ENCODE measurements at regions not wholly inside any gene's neighbourhood (a gene's known extent, or its start where the extent isn't known, plus 50 kb on each side); places are given as distances from the start of the nearest gene placed in this dataset.

DNA sequence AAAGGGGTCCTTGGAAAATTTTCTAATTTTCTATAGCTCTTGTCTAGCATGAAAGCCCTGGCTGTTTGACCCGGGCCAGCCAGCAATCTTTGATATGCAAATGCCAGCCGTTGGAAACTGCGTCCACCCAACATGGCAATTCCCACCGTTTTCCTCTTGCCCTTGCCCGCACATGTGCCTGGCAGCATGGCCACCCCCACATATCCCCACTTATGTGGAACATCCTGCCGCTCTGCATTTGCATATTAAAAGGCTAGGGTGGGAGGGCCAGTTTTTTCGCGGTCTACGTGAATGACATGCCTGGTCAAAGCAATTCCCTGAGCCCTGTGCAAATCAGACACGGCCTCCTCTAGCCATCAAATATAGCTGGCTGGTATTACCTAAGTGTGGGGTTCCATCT, 110.3 kb upstream of the TDRD3 start:
- no peak for DNase-seq

DNA sequence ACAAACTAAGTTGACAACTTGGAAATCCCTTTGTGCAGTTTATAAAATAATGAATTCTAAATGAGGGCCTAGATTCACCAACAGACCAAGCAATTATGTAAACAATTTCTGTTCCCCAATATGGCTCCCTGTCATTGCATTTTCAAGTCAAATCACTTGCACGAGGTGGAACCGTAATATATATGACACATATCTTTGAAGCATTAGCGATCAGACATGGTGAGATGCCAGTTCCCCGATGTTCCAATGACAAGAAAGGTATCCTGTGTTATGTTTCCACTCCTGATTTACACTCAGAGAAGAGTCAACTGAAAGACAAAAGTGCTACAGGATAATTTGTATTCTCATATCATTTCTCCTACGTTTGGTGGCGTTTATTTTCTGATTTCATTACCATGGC, 108.5 kb upstream of the TDRD3 start:
- no peak for DNase-seq

DNA sequence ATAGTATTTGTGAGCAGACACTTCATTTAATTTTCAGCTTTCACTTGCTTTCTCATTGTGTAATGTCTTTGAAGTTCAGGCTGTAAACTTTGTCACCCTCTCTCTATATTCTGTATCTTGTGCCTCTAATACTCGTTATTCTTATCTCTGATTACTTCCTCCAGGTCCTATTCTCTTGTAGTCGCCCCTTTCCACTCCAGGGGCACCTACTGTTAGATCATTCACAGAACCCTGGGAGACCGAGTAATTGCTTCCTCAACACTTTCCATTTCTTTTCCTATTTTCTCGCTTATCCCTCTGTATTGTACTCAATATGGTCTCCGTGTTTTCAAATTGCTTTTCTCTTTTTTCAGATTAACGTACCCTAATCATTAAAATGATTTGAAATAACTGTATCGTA, 93.9 kb upstream of the TDRD3 start:
- no peak for DNase-seq

GRCh38 chr13:60311527-60311926, 85.5 kb upstream of the TDRD3 start:
- no peak for DNase-seq

GRCh38 chr13:60312851-60313505, 84.0 kb upstream of the TDRD3 start:
- DNase-seq = peak; percentile 99

DNA sequence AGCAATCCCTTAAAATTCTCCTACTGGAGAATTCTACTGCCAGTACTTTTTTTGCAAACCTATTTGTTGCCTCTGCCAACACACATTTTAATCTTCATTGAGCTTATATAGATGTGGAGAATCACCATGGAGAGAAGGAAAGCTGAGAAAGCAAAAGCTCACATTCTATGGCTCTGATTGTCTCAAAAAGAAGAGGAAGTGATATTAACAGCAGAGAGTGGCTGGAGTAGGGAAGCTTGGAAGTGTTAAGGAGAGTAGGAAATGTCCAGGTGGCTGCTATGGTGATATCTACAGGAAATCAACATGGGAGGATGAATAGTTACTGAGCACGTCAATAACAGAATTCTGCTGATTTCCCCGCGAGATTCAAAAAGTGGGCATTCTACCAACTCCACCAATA, 78.8 kb upstream of the TDRD3 start:
- no peak for DNase-seq

- no peak for DNase-seq
Measured at GRCh38 chr13:60324131-60324530, 72.9 kb upstream of the TDRD3 start.

DNA sequence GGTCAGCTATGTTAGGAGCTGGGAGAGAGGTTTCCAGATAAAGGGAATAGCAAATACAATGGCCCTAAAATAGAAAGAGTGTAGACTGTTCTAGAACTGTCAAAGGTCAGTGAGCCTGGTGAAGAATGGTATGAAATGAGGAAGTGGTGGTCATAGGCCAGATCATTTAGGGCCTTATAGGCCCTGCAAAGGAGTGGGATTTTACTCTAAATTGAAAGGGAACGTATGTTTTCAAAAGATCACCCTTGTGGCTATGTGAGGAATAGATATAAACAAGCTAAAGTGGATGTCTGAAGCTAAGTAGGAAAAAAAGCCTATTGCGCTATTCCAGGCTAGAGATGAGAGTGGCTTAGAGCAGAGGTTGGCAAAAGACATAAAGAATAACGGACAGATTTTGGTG, 70.7 kb upstream of the TDRD3 start:
- DNase-seq = peak; percentile 9

DNA sequence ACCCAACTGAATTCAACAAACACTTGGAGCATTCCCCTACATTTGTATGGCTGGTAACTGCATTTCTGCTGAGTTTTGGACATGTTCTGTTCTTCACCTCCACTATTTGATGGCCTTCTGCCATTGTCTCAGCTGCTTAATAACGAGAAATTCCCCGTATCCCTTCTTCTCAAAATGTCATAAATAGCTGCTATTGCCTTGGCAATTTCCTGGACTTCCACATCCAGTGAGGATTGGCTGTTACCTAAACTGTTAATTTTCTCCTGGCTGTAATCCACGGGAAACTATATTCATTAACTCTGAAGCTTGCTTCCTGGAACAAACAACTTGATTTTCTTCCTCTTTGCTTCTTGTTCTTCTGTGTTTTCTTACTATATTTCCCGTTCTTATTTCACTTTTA, 69.5 kb upstream of the TDRD3 start:
- no peak for DNase-seq

DNA sequence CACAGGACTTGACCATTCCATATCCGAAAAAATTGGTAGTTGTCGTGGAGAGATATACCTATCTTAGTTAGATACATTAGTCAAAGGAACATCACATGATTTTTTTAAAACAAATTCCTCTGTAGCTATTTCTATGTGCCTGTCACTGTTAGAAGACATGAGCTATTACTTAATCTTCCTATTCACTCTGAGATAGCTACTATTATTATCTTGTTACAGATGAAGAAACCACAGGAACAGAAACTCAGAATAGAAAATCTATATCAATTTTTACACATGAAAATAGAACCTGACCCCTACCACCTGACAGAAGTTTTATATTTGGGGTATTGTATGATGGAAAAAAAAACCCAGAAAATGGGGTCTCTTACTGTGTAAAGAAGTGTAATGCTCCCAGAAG, 68.9 kb upstream of the TDRD3 start:
- DNase-seq = no peak

DNA sequence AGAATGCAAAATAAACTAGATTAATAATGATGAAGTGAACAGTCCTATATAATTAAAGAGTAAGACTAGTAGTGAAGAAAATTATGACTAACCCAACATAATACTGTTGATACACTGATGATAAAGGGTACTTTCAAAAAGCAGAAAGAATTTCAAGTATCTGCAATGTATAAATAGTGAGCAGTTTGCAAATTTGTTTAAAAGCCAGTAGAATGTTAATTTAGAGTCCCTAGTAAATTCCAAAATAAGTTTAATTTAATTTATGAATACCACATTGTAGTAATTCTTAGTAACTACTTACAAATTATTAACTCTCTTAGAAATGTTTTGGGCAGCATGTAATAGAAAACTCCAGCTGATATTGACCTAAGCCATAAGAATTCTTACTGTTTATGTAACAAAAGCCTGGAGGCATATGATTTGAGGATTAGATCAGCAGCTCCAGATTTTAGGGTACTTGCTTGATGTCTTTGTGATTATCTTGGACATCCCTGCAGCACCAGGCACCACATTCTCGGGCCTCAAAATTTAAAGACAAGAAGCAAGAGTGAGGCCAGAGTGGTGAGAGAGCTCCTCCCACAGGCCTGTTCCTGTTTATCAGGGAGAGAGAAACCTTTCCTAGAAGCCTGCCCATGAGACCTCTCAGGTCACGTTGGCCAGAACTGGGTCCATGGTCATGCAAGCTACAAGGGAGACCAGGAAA, 67.6 kb upstream of the TDRD3 start:
- DNase-seq = peak; percentile 87

DNA sequence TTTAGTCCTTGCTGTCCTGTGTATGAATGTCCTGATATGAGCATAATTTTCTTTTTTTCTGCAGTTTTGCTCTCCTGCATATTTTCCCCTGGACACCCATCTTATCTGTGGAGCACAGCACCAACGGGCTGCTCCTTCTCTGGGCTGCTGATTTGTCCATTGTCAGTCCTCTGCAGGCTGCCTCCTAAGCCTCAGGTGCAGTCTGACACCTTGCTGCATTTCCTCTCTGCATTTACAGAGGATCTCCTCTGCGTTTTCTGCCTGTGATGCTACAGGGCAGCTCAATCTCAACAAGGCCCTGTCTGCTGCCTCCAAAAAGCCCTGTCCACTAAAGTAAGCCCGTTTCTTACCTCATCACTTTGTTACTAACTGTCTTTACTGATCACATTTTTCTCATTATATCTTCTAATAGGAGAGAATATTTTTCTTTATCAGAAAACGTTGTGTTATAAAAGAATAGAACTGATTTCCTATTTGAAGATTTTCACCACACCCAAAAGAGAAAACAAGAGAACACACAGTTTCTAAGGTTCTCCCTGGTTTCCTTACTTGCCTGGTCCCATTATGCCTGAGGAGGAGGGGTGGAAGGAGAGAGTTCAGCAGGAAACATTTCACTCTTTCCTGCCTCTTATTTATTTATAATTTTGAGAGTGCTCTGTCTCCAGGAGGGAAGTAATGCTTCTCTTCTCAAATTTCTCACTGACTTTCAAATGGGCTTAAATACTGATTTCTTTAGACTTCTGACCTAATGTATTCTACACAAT, 65.6 kb upstream of the TDRD3 start:
- no peak for DNase-seq

DNA sequence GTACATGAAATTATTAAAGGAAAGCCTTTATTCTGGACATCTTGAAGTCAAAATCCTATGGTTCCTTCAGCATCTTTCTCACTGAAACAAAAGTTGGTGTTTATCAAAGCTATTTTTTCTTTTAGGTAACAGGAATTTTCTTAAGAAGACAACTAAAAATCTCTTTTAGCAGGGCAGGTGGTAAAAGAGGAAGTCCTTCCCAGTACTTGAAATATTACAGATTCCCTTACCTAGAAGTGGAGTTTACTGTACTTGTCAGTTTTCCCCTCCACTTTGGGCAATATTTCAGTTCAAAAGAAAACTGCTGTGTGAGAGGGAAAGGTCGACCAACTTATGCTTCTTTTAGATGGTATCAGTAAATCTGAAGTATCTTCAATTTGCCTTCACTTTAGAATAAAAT, 64.3 kb upstream of the TDRD3 start:
- DNase-seq = no peak

DNA sequence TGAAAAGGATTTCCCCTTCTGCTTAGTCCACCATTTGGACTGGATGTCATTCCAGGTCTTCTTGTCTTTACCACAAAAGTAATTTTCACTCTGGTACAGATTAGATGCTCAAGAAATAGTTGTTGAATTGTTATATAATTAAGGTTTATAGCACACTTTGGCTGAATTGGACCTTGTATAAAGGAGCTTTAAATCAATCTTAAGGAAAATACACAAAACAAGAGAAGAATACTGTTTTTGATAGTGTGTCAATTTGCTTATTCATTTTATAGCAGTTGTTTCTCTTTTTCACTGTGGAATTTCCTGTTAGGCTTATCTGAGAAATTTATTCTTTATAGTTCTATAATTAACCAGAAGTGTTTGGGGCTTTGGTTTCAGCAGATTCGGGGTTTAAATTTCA, 62.7 kb upstream of the TDRD3 start:
- no peak for DNase-seq

GRCh38 chr13:60335531-60335930, 61.5 kb upstream of the TDRD3 start:
- DNase-seq = peak; percentile 43

GRCh38 chr13:60338754-60339153, 58.3 kb upstream of the TDRD3 start:
- DNase-seq = no peak

DNA sequence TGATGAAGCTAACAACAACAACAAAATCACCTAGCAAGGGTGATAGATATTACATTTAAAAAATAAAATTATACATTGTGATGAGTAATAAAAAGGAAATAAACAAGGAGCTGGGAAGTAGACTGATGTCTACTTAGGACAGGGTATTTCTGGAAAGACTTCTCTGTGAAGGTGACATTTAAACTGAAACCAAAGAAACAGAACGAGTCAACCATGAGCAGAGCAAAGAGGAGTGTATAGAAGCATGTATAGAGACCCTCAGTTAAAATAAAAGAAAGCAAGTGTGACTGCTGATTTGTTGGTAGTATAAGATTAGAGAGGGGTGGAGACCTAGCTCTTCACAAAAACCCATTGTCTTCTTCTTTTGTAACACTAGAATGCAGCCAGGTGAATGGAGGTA, 53.0 kb upstream of the TDRD3 start:
- DNase-seq = no peak

DNA sequence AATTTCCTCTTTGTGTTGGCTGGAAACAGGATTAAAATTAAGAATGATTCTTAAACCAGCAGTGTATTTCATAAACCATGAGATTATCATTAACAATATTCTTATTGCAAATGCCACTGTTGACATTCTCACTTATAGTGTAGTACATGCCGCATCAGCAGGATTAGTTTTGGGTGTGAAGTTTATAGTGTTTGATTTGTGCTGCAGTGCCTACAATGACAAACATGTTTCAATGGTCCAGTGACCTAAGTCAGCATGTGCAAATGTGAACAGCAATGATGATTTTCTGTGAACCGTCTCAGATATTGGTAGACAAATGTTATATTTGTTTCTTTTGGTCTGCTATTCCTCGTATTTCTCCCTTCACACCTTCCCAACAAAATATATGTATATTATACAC, 49.8 kb upstream of the TDRD3 start:
- no peak for DNase-seq

Data from NCI-H82 (cell line).